Endometrial microvascular endothelial cells (primary cell): ENCODE measurements at regions not wholly inside any gene's neighbourhood (a gene's known extent, or its start where the extent isn't known, plus 50 kb on each side); places are given as distances from the start of the nearest gene placed in this dataset.
"Not testable (repeated sequence)": the region's sequence is repeated elsewhere in the genome, so short reads cannot be mapped to it uniquely, and the experiment has no call there.

Experiments used
- in situ Hi-C: cut with HindIII; loops from 2 replicates; pipeline ENCODE4 v1.10.0; 2017; ENCODE audit warnings: low sequenced_read_pairs, low pct_unique_long_range_greater_than_20kb; ENCODE audit errors: inconsistent ontology term

- in situ Hi-C loops: loop anchor here (25.0 kb wide), 1 partner anchor 213 kb away; no protein-coding TSS in a partner anchor
Observed at GRCh38 chr1:67524143-67525052, 94.2 kb upstream of the SERBP1 start.

GRCh38 chr1:67525053-67525760 lies 95.0 kb upstream of the SERBP1 start:
- in situ Hi-C loops: loop anchor here (25.0 kb wide), 1 partner anchor 212 kb away; no protein-coding TSS in a partner anchor

- in situ Hi-C loops: loop anchor here (25.0 kb wide), 1 partner anchor 209 kb away; no protein-coding TSS in a partner anchor
Observed at GRCh38 chr1:67528141-67528540, 97.9 kb upstream of the SERBP1 start.

GRCh38 chr1:67530071-67530470 lies 99.9 kb upstream of the SERBP1 start:
- in situ Hi-C loops: loop anchor here (25.0 kb wide), 1 partner anchor 207 kb away; no protein-coding TSS in a partner anchor

GRCh38 chr1:67532452-67533216 lies 102.4 kb upstream of the SERBP1 start:
- in situ Hi-C loops: loop anchor here (25.0 kb wide), 1 partner anchor 205 kb away; no protein-coding TSS in a partner anchor

GRCh38 chr1:67534627-67535065 lies 104.4 kb upstream of the SERBP1 start:
- in situ Hi-C loops: loop anchor here (25.0 kb wide), 1 partner anchor 203 kb away; no protein-coding TSS in a partner anchor

GRCh38 chr1:67535474-67535873 lies 105.3 kb upstream of the SERBP1 start:
- in situ Hi-C loops: loop anchor here (25.0 kb wide), 1 partner anchor 202 kb away; no protein-coding TSS in a partner anchor

GRCh38 chr1:67536957-67537666 lies 106.9 kb upstream of the SERBP1 start:
- in situ Hi-C loops: loop anchor here (25.0 kb wide), 1 partner anchor 200 kb away; no protein-coding TSS in a partner anchor

GRCh38 chr1:67537667-67538018 lies 107.4 kb upstream of the SERBP1 start:
- in situ Hi-C loops: loop anchor here (25.0 kb wide), 1 partner anchor 200 kb away; no protein-coding TSS in a partner anchor

- in situ Hi-C loops: loop anchor here (25.0 kb wide), 1 partner anchor 197 kb away; no protein-coding TSS in a partner anchor
Observed at GRCh38 chr1:67540025-67540732, 110.0 kb upstream of the SERBP1 start.

- in situ Hi-C loops: loop anchor here (25.0 kb wide), 1 partner anchor 197 kb away; no protein-coding TSS in a partner anchor
Observed at GRCh38 chr1:67540733-67541125, 110.5 kb upstream of the SERBP1 start.

GRCh38 chr1:67542747-67543146 lies 112.5 kb upstream of the SERBP1 start:
- in situ Hi-C loops: loop anchor here (25.0 kb wide), 1 partner anchor 195 kb away; no protein-coding TSS in a partner anchor

- in situ Hi-C loops: loop anchor here (25.0 kb wide), 1 partner anchor 192 kb away; no protein-coding TSS in a partner anchor
Observed at GRCh38 chr1:67544921-67545320, 114.7 kb upstream of the SERBP1 start.

GRCh38 chr1:67545364-67545763 lies 115.2 kb upstream of the SERBP1 start:
- in situ Hi-C loops: loop anchor here (25.0 kb wide), 1 partner anchor 192 kb away; no protein-coding TSS in a partner anchor

- in situ Hi-C loops: no loop called here
Observed at GRCh38 chr1:67551375-67551774, 121.2 kb upstream of the SERBP1 start.

- in situ Hi-C loops: no loop called here
Observed at GRCh38 chr1:67552336-67552759, 122.1 kb upstream of the SERBP1 start.

GRCh38 chr1:67554204-67554603 lies 124.0 kb upstream of the SERBP1 start:
- in situ Hi-C loops: not testable (repeated sequence)
